Body of pancreas (tissue), 4 donors: ENCODE measurements at regions not wholly inside any gene's neighbourhood (a gene's known extent, or its start where the extent isn't known, plus 50 kb on each side); places are given as distances from the start of the nearest gene placed in this dataset.

Experiments
- CTCF ChIP-seq, 7 experiments: fragments of 450-650 bp in 4 of 7; fragments of 200-600 bp in 3 of 7; sonication (generic) in 3 of 7; IDR thresholded peaks; one replicate each; pipeline ENCODE4 v1.5.1; 2016 to 2019; ENCODE audit warnings: antibody characterized with exemption in 7 of 7
- POLR2A ChIP-seq, 3 donors: fragments of 450-650 bp; IDR thresholded peaks; one replicate each; pipeline ENCODE4 v1.6.1; 2016; ENCODE audit warnings: antibody characterized with exemption in 3 of 3, mild to moderate bottlenecking in 2 of 3

GRCh38 chr3:18901571-18901970 lies 246.7 kb upstream of the KCNH8 start:
- TF ChIP-seq CTCF (IDR thresholded peaks at IDR 0.05) (no peak), POLR2A (IDR thresholded peaks at IDR 0.05) (no peak)
